NCI-H2196 (cell line): ENCODE measurements at regions not wholly inside any gene's neighbourhood (a gene's known extent, or its start where the extent isn't known, plus 50 kb on each side); places are given as distances from the start of the nearest gene placed in this dataset.

ENCODE experiments used
- DNase-seq: peaks from one replicate; lab custom pipeline; 2025; ENCODE audit not compliant: unreplicated experiment; lab: John Stamatoyannopoulos, UW

DNA sequence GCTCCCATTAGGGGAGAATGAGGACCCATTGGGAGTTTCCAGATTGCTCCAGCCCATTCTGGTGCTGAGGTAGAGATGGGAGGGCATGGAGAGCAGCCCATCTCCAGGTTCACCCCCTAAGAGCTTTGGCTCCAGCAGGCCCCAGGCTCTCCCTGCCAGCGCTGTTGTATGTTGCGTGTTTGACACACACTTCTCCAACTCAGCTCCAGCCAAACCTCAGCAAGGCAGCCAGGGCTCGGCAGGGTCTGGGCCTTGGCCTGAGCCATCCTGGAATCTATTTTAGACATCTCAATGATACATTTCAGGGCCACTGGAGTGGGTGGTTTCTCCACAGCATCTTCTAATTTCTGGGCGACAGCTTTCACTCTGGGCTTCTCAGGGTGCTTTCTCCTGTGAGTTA, 117.0 kb downstream of the NAV1 start:
- no peak for DNase-seq

DNA sequence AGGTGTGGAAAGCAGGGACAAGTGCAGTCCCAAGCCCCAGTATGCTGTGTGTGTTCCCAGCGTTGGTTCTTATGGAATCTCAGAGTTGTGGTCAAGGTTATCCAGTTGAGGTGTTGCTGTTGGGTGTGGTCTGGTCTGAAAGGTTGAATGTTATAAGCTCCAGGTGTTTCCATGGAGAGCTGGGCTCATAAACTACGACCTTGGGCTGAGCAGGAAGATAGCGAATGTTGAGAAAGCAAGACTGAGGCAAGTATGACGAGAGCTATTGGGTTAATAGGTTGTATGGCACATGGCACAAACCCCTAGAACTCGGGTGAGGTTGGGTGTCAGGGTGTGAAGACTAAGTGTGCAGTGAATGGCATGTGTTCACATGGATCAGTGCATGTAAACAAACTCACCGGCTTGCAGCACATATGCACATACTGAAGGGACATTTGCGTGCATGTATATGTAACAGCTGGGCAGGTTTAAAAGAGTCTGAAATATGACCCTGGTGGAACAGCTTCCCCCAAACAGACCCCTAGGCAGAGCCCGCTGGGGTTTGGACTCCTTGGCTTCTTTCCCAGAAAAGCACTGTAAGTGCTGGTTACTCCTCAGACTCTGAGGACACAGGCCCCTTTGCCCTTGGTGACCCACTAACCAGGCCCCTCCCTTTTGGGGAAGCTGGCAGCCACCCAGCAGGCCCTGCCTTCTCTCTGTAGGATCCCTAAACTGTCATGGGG, 117.5 kb downstream of the NAV1 start:
- no peak for DNase-seq

DNA sequence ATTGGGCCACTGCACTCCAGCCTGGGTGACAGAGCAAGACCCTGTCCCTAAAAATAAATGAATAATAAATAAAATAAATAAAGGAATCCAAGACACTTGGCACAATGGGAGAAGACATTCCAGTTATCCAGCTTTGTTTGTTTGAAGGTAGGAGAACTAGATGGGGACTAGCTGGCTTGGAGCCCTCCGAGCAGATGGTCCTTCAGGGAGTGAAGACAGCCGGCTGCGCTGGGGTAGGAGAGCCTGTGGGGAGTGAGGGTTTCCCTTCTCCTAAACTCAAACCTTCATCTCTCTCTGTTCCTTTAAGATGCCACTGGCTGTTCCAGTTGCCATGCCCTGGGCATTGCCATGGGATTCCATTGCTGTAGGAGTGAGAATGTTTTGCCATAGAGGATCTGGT, 120.6 kb downstream of the NAV1 start:
- no peak for DNase-seq

DNA sequence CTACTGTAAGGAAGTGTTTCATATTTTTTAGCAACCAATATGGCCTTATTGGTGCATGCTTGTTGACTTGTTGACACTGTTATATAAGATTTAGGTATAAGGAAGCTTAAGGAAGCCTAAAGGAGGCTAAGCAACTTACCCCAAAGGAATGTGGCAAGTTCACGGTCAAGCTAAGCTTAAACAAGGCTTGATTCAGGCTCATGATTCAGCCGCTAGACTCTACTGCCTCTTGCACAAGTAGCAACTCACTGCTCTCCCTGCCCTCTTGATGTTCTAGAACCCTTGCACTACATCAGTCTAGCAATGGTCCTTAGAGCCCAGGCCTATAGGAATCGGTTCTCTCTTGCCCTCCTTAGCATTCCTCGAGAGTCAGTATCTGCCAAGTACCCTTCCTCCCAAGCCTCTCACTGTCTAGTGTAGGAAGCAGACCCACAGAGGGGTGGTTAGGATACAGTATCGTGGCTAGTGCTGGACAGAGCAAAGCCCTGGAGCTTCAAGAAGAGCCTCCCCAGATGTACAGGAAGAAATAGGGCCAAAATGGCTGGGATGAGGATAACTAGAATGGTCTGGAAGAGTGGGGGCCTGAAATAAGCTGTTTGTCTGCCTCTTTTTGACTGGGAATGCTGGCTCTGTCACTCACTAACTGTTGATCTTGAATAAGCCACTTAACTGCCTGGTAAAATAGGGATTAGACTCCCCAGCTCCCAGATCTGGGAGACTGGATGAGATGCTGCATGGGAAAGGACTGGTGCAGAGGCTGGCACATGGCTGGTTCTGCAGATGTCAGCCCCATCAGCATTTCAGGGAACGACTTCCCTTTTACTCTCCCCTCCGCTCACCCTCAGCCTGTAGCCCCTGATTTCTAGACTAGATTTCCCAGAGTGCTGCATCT, 122.2 kb downstream of the NAV1 start:
- DNase-seq: no peak

DNA sequence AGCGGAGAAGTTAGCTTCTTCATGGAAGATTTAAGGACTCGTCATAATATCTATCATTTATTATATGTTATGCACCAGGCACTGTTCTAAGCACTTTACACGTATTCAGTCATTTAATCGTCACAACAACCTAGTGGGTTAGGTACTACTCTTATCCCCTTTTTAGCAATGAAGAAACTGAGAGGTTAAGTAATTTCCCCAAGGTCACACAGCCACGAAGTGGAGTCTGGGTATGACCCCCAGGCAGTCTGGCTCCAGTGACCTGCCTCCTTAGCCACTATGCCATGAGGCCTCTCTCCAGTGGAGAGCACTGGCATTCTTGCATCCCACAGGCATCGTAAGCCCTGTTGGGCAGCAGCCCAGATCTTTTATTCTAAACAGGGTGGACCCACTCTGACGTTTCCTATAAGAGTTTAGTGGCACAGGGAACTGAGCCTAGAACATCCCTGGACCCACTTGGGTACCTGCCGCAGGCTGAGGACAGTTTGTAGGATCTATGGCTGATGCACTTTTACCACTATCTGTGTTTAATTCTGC, 123.0 kb downstream of the NAV1 start:
- no peak for DNase-seq

DNA sequence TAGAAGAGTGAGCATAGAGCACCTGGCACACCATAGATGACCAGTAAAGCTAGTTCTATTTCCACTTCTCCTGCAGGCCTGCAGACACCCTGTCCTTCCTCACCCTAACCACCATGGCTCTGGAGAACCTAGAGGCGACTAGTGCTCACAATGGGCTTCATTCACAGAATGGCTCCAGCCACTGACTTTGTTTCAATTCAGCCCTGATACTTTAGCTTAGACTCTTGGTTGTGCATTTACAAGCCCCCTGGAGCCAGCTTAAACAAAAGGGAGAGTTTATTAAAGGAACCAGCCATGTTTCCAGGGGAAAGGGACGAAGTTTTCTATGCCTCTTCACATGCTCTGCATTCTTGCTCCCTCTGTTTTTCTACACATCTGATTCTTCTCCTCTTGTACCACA, 123.7 kb downstream of the NAV1 start:
- DNase-seq: no peak

DNA sequence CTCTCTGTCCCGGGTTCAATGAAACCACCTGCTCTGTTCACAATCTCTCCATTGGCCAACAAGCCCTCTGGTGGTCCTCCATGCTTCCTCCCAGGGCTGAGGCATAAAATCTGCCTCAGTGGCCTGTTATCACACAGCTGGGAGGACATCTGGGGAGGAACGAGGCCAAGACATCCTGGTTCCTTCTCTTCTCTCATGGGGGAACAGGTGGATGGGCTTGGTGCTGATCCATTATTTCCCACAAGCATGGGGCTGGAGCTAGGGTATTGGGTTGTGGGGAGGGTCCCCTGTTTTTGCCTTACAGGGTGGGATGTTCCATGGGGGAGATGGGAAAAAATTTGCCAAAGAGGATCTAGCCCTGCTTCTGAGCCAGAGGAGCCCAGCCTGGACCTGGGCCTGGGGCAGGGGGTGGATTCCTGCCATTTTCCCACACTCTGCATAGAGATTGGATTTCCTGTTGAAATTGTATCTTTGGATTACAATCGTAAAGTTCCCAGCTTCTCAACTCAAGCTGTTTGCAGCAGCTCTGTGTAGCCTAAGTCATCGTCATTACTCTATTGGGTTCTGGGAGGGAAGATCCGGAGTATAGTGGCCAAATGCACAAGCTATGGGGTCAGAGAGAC, 124.7 kb downstream of the NAV1 start:
- no peak for DNase-seq

DNA sequence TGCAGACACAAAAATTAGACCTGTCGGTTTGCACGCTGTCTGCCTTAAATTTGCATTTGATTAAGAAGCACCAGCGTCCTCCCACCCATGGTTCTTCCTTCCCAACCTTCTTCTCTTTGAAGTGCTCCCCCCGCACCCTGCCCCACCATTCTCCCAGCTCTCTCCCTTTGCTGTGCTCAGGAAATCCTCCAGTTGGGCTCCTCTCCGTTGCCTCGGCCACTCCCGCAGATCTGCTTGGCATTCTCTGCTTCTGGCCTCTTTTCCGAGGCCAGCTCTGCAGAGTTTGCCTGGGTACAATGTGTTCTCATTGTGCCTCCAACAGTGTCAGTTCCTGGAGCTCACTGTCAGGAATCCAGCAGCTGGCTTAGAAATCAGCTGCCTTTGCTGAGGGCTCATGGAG, 126.1 kb downstream of the NAV1 start:
- no peak for DNase-seq

DNA sequence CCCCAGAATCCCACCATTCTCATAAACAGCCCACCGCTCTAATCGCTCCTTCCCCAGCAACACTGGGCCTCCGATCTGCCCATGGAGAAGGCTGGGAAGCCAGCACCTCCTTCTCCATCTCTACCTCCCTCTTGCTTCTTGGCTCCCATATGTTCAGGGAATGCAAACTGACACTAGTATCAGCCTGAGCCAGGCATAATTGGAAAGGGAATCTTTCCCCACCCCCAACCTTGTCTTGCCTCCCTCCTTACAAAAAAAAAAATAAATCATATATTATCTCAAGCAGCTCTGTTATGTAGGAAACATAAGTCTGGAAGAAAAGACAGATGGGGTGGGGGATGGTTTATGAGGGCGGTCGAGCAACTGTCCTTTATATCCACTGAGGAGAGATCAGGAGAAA, 127.2 kb downstream of the NAV1 start:
- no peak for DNase-seq

DNA sequence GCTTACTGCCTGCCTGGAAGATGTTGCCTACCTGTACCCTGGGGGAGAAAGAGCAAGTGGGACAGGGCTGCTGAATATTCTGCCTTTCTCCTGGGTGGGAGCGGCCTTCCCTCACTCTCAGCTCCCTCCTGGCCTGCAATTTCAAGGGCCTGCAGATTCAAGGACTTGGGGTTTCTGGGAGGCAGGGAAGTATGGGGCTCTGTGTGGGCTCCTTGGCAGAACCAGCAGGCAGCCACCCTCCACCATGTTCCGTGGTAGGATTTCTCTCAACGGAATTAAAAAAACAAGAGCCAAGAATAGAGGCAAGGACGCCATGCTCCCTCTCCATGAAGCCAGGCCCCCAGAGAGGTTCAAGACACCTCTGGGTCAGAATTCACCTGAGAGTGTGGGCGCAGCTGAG, 127.7 kb downstream of the NAV1 start:
- DNase-seq: no peak

DNA sequence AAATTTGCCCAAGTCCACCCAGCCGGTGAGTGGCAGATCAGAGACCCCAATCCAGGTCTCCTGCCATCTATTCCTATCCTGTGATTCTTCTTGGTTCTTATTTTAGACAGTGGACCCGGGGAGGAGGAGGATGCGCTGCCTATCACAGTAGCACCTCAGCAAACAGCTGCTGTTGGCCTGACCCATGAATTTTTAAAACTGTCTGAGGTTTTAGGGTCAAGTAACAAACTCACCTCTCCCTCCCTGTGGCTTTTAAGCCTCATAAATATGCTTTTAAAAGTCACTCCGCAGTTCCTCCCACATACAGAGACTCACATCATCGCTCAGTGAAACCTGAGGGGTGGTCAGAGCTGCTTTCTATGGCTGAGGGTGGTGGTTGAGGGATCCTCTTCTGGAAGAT, 128.6 kb downstream of the NAV1 start:
- no peak for DNase-seq

DNA sequence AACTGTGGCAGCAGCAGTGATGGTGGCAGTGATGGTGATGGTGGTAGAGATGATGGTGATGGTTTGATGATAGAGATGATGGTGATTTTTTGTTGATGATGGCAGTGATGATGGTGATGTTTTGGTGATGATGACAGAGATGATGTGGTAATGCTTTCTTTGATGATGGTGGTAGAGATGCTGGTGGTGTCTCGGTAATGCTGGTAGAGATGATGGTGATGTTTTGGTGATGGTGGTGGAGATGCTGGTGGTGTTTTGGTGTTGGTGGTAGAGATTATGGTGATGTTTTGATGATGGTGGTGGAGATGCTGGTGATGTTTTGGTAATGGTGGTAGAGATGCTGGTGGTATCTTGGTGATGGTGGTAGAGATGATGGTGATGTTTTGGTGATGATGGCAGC, 131.6 kb downstream of the NAV1 start:
- no peak for DNase-seq

DNA sequence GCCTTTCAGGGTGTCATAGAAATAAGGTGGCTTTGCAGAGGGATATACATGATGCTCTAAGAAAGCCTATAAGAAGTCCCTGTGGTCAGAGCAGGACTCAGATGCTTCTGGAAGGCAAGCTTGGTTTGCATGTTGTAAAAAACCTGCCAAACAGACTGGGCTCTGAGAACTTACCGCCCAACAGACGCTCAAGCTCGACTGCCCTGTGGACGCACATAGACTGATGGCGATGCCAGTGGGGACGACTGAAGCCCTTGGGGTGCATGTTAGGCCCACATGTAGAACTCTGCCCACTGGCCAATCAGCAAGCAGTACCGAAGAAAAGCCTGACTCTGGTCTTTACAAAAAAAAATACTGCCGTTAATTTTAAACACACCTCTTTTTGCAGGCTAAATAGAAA, 133.8 kb downstream of the NAV1 start:
- no peak for DNase-seq

DNA sequence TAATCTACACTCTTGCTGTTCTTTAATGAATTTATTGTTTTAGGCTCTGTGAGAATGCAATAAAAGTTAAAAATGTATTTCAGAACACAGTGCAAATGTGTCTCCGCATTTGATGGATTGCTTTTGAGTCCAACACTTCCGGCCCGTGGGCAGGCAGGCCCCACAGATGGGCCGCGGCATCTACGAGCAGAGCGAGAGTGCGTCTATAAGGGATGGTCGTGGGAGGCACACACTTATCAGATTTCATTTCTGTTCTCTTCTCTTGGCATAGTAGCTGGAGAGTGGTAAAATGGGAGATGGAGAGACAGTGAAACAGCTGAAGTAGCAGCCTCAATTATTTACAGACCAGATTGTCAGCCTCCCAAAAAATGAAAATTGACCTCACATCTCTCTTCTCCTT, 134.2 kb downstream of the NAV1 start:
- DNase-seq: no peak

DNA sequence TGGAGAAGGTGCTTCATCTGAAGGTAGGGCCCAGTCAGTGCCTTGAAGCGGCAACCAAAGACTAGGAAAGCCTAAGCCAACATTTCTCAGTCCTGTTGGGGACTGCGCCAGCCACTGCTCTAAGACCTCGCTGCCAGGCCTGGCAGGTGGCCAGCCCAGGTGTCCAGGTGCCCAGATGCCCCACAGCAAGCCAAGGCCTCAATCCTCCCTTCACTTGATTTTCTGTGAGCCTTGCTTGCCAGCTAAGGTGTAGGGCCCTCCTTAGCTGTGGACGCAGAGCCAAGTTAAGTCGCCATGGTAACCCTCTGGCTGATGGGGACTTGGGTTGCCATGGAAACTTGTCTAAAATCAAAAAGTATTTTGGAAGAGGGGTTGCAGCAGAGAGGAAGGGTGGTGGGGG, 135.0 kb downstream of the NAV1 start:
- DNase-seq: peak; percentile 49

DNA sequence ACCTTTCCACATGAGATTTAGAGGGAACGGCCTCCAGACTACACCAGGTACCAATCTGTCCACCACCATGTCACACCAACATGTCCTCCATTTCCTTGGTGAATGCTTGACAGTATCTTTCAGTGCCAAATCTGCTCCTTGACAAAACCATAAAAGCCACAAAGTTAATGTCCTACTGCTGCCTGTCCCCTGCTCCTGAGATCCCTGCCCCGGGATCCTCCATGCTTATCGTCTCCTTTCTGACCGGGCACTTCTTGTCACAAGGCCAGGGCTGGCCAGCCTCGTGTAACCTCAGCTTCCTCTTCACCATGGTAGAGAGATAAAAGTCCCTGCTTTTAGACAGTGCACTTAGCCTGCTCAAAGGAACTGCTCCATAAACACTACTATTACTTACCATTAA, 136.2 kb downstream of the NAV1 start:
- DNase-seq: peak; percentile 28

DNA sequence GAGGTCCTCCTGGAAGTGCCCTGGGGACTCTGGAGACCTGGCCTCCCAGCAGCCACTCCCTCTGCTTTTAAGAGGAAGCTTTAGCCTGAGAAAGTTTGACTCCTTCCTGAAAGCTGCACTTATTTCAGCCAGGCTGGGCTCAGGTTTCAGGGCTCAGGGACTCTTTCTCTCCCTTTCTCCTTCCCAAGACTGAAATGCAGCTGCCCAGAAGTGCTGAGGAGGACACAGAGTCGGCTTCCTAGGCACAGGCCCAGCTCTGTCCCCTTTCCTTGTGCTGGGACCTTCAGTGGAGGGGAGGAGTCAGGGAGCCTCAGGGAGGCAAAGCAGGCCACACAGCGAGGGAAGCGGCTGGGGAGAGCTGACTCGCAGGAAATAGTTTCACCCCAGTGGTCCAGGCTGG, 137.3 kb downstream of the NAV1 start:
- DNase-seq: no peak

DNA sequence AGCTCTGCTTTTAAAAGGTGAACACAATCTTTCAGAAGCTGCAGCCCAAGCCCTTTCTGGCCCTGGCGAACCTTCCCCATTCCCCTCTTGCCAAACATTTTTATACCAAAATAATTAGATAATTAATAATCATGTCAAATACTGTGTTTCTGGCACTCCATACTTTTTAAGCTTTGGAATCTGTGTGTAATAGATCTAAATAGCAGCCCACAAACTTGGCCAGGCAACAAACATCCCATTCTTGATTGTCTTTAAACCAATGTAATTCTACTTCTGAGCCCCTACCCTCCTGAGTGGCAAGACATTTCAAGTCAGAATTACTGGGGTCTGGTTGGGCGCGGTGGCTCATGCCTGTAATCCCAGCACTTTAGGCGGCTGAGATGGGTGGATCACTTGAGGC, 137.7 kb downstream of the NAV1 start:
- DNase-seq: no peak

DNA sequence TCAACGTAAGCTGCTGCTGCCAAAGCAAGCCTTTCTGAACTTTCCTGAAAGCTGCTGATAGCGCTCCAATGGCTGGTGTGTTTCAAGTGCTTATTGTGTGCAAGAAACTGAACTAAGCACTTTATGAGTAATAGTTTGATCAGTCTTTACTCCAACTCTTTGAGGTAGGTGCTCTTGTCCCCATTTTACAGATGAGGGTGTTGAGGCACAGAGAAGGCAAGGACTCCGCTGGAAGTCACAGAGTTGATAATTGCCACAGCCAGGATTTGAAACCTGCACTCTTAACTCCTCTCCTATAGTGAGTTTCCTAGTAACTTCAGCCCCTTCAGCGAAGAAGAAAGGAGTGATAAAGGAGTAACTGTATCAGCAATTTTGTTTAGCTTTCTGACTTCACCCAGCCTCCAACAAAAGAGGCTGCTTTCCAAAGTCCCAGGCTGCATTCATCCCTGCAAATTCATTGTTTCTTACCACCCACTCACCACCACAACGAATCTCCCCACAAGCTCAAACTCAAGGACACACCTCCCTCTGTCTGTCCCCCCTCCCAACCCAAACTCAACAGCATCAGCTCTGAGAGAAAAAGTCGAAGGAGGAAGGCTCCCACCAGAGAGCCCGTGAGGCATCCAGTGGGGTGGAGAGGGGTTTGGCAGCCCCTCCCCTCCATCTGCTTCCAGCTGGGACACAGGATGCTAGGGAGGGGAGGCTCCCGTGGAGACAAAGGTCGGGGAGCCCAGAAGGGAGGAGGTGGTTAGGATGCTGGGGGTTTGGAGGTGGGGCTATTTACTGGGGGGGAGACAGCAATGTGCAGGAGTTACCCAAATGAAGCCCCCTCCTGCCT, 139.6 kb downstream of the NAV1 start:
- no peak for DNase-seq

DNA sequence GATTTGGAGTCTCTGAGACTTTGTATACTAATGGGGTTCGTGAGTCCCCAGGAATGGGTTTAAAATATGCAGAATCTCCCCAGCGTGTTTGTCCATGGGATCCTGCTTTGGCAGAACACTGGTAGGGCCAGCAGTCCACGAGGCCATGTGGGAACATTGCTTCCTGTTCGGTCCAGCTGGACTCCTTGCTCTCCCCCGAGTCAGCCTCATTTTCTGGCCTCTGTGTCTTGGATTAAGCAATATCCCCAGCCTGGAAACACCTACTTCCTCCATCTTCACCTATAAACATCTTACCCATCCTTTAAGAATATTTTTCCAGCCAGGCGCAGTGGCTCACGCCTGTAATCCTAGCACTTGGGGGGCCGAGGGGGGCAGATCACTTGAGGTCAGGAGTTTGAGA, 142.4 kb downstream of the NAV1 start:
- DNase-seq: no peak

DNA sequence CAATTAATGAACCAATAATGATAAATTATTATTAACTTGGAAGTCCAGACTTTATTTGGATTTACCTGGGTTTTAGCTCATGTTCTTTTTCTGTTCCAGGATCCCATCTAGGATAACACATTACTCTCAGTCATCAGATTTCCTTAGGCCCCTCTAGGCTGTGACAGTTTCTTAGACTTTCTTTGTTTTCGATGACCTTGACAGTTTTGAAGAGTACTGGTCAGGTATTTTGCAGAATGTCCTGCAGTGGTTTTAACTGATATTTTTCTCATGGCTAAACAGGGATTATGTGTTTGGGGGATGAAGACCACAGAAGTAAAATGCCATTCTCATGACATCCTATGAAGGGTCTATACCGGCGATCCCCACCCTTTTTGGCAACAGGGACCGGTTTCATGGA, 144.0 kb downstream of the NAV1 start:
- no peak for DNase-seq
